Tibial artery (tissue), 4 donors: ENCODE measurements at regions not wholly inside any gene's neighbourhood (a gene's known extent, or its start where the extent isn't known, plus 50 kb on each side); places are given as distances from the start of the nearest gene placed in this dataset.
A peak's percentile ranks its signal among the peaks of the same experiment; 100 is the strongest.

Source experiments
- DNase-seq, 2 donors: peaks; one replicate each; pipeline ENCODE4 v3.0.0-alpha.2; 2019
- H3K27ac ChIP-seq, 2 donors: fragments of 200-600 bp; sonication (generic) in 1 of 2; 1 replicate in 1 of 2; 2 replicates in 1 of 2; pipeline ENCODE4 v1.5.1; 2018 to 2019; ENCODE audit warnings: mild to moderate bottlenecking in 1 of 2
- H3K27me3 ChIP-seq, 2 donors: fragments of 200-600 bp; sonication (generic) in 1 of 2; one replicate each; pipeline versions ENCODE4 v1.5.1 to v1.6.0; 2016 to 2019
- H3K36me3 ChIP-seq, 3 donors: fragments of 200-600 bp; sonication (generic) in 2 of 3; one replicate each; pipeline ENCODE4 v1.5.1; 2016 to 2019; ENCODE audit warnings: mild to moderate bottlenecking in 2 of 3
- H3K4me1 ChIP-seq, 4 donors: fragments of 200-600 bp; sonication (generic) in 2 of 4; 1 replicate in 3 of 4; 2 replicates in 1 of 4; pipeline ENCODE4 v1.5.1; 2016 to 2019
- H3K4me3 ChIP-seq, 2 donors: fragments of 200-600 bp; sonication (generic) in 1 of 2; 1 replicate in 1 of 2; 2 replicates in 1 of 2; pipeline ENCODE4 v1.5.1; 2018 to 2019; ENCODE audit warnings: mild to moderate bottlenecking in 2 of 2
- H3K9me3 ChIP-seq, 3 donors: fragments of 200-600 bp; sonication (generic) in 1 of 3; one replicate each; pipeline ENCODE4 v1.5.1; 2016 to 2019
- CTCF ChIP-seq, 2 experiments: fragments of 200-600 bp in 1 of 2; fragments of 450-650 bp in 1 of 2; IDR thresholded peaks; one replicate each; pipeline ENCODE4 v1.5.1; 2017 to 2019; ENCODE audit warnings: antibody characterized with exemption in 2 of 2, mild to moderate bottlenecking in 1 of 2, moderate library complexity in 1 of 2
- intact Hi-C: fragments of 100-400 bp; cut with DNase I; formaldehyde crosslinking; loops from one replicate; pipeline ENCODE4 v1.15.0; 2023; ENCODE audit warnings: low total_unique reads

GRCh38 chrX:140104760-140105159, 139.4 kb upstream of the CXorf66 start:
- no peak for TF ChIP-seq CTCF (IDR thresholded peaks at IDR 0.05)
- H3K4me3 ChIP-seq = no peak overlapping the region
- H3K36me3 ChIP-seq = no peaks in the 10 kb centered on the region
- no peak overlapping the region for H3K27ac ChIP-seq
- H3K4me1 ChIP-seq = no peaks in the 10 kb centered on the region
- intact Hi-C loops = no loop called here
- no peaks in the 10 kb centered on the region for H3K9me3 ChIP-seq
- DNase-seq = no peak
- H3K27me3 ChIP-seq = no peaks in the 10 kb centered on the region

- Histone ChIP-seq H3K4me3 (no peak overlapping the region), H3K9me3 (no peaks in the 10 kb centered on the region), H3K4me1 (no peaks in the 10 kb centered on the region), H3K36me3 (no peaks in the 10 kb centered on the region), H3K27me3 (no peaks in the 10 kb centered on the region), H3K27ac (no peak overlapping the region)
- intact Hi-C loops = no loop called here
- no peak for TF ChIP-seq CTCF (IDR thresholded peaks at IDR 0.05)
- DNase-seq = no peak
These were observed 133.9 kb upstream of the CXorf66 start for GRCh38 chrX:140099221-140099620.

- Histone ChIP-seq H3K27ac (no peak overlapping the region), H3K27me3 (no peaks in the 10 kb centered on the region), H3K4me3 (peak overlapping the region; percentile 48 to 56), H3K9me3 (no peaks in the 10 kb centered on the region), H3K4me1 (peaks cover 0 to 9% (median 5%) of the 10 kb centered on the region in 4 donors), H3K36me3 (no peaks in the 10 kb centered on the region)
- no peak for TF ChIP-seq CTCF (IDR thresholded peaks at IDR 0.05)
- no peak for DNase-seq
- intact Hi-C loops = no loop called here
These were observed 126.8 kb upstream of the CXorf66 start for GRCh38 chrX:140092121-140092520.

GRCh38 chrX:140091125-140091886, 126.0 kb upstream of the CXorf66 start:
- peak in 1 of 2 donors; percentile 60 for DNase-seq
- no peaks in the 10 kb centered on the region for H3K27me3 ChIP-seq
- intact Hi-C loops = no loop called here
- peak overlapping the region; percentile 48 to 56 for H3K4me3 ChIP-seq
- H3K27ac ChIP-seq = no peak overlapping the region
- H3K9me3 ChIP-seq = no peaks in the 10 kb centered on the region
- no peaks in the 10 kb centered on the region for H3K36me3 ChIP-seq
- no peak for TF ChIP-seq CTCF (IDR thresholded peaks at IDR 0.05)
- H3K4me1 ChIP-seq = peaks cover 0 to 9% (median 5%) of the 10 kb centered on the region in 4 donors

GRCh38 chrX:140090800-140091124, 125.4 kb upstream of the CXorf66 start:
- no peaks in the 10 kb centered on the region for H3K27me3 ChIP-seq
- peaks cover 0 to 9% (median 5%) of the 10 kb centered on the region in 4 donors for H3K4me1 ChIP-seq
- TF ChIP-seq CTCF (IDR thresholded peaks at IDR 0.05) = no peak
- H3K9me3 ChIP-seq = no peaks in the 10 kb centered on the region
- H3K27ac ChIP-seq = no peak overlapping the region
- intact Hi-C loops = no loop called here
- no peak for DNase-seq
- peak overlapping the region; percentile 48 to 56 for H3K4me3 ChIP-seq
- H3K36me3 ChIP-seq = no peaks in the 10 kb centered on the region
